Mesenchymal stem cell (in vitro differentiated cells and primary cell): ENCODE measurements at regions not wholly inside any gene's neighbourhood (a gene's known extent, or its start where the extent isn't known, plus 50 kb on each side); places are given as distances from the start of the nearest gene placed in this dataset.
"Not testable (repeated sequence)": the region's sequence is repeated elsewhere in the genome, so short reads cannot be mapped to it uniquely, and the experiment has no call there.

Experiments
- DNase-seq: peaks from one replicate; pipeline ENCODE4 v3.0.0-alpha.2; 2013
- H2AFZ ChIP-seq: one replicate; pipeline ENCODE4 v1.6.1; 2013; ENCODE audit warnings: low read depth, mild to moderate bottlenecking, control low read depth, inconsistent platforms, low read length, moderate library complexity
- H2AK5ac ChIP-seq: 2 replicates; pipeline ENCODE4 v1.6.1; 2013; ENCODE audit warnings: low read length, moderate library complexity, mild to moderate bottlenecking, inconsistent platforms; ENCODE audit not compliant: severe bottlenecking
- H2BK120ac ChIP-seq: one replicate; pipeline ENCODE4 v1.6.1; 2013; ENCODE audit warnings: low read depth, mild to moderate bottlenecking, inconsistent platforms, low read length, moderate library complexity
- H2BK12ac ChIP-seq, 2 experiments: one replicate each; pipeline ENCODE4 v1.6.1; 2013; ENCODE audit warnings: inconsistent platforms in 2 of 2, low read length in 2 of 2, mild to moderate bottlenecking in 2 of 2, moderate library complexity in 2 of 2, control low read depth in 1 of 2
- H2BK15ac ChIP-seq: one replicate; pipeline ENCODE4 v1.6.1; 2013; ENCODE audit warnings: mild to moderate bottlenecking, low read depth, inconsistent platforms; ENCODE audit not compliant: poor library complexity, severe bottlenecking
- H2BK5ac ChIP-seq: 2 replicates; pipeline ENCODE4 v1.6.1; 2013; ENCODE audit warnings: low read depth, mild to moderate bottlenecking, low read length, control low read depth, inconsistent platforms; ENCODE audit not compliant: poor library complexity, severe bottlenecking
- H3K14ac ChIP-seq, 2 experiments: one replicate each; pipeline ENCODE4 v1.6.1; 2013; ENCODE audit warnings: inconsistent platforms in 2 of 2, low read length in 2 of 2, control low read depth in 1 of 2, mild to moderate bottlenecking in 1 of 2, moderate library complexity in 1 of 2
- H3K18ac ChIP-seq, 2 experiments: one replicate each; pipeline ENCODE4 v1.6.1; 2013; ENCODE audit warnings: inconsistent platforms in 2 of 2, low read length in 2 of 2, control low read depth in 1 of 2, low read depth in 1 of 2, mild to moderate bottlenecking in 1 of 2
- H3K23ac ChIP-seq, 2 experiments: one replicate each; pipeline ENCODE4 v1.6.1; 2013; ENCODE audit warnings: inconsistent platforms in 2 of 2, low read length in 2 of 2, mild to moderate bottlenecking in 2 of 2, moderate library complexity in 2 of 2, control low read depth in 1 of 2
- H3K27ac ChIP-seq: 2 replicates; pipeline ENCODE4 v1.5.1; 2013; ENCODE audit warnings: mild to moderate bottlenecking, moderate library complexity, low read length, control low read depth, inconsistent platforms; ENCODE audit not compliant: poor library complexity, severe bottlenecking
- H3K27me3 ChIP-seq, 2 experiments: 2 replicates each; pipeline versions ENCODE4 v1.6.1 to v1.7.0; 2013; ENCODE audit warnings: low read length in 2 of 2, mild to moderate bottlenecking in 2 of 2, moderate library complexity in 2 of 2, control low read depth in 1 of 2, inconsistent platforms in 1 of 2; ENCODE audit not compliant: control insufficient read depth in 1 of 2, insufficient read depth in 1 of 2
- H3K36me3 ChIP-seq, 2 experiments: 2 replicates each; pipeline versions ENCODE4 v1.6.1 to v1.7.0; 2013; ENCODE audit warnings: low read length in 2 of 2, control low read depth in 1 of 2, inconsistent platforms in 1 of 2, low read depth in 1 of 2, mild to moderate bottlenecking in 1 of 2; ENCODE audit not compliant: insufficient read depth in 2 of 2, control insufficient read depth in 1 of 2
- H3K4ac ChIP-seq, 2 experiments: one replicate each; pipeline ENCODE4 v1.6.1; 2013; ENCODE audit warnings: inconsistent platforms in 2 of 2, low read length in 2 of 2, mild to moderate bottlenecking in 2 of 2, moderate library complexity in 2 of 2, control low read depth in 1 of 2, low read depth in 1 of 2
- H3K4me1 ChIP-seq: 2 replicates; pipeline ENCODE4 v1.6.1; 2013; ENCODE audit warnings: low read depth, low read length, control low read depth; ENCODE audit not compliant: control insufficient read depth, insufficient read depth
- H3K4me2 ChIP-seq: 2 replicates; pipeline ENCODE4 v1.6.1; 2013; ENCODE audit warnings: low read length, mild to moderate bottlenecking, inconsistent platforms; ENCODE audit not compliant: poor library complexity, severe bottlenecking
- H3K4me3 ChIP-seq, 2 experiments: 2 replicates each; pipeline versions ENCODE4 v1.5.1 to v1.7.0; 2013; ENCODE audit warnings: low read length in 2 of 2, mild to moderate bottlenecking in 2 of 2, control low read depth in 1 of 2, low read depth in 1 of 2; ENCODE audit not compliant: insufficient read depth in 1 of 2
- H3K79me1 ChIP-seq: replicated peaks from 2 replicates; pipeline ENCODE4 v1.6.1; 2013; ENCODE audit warnings: mild to moderate bottlenecking, control low read depth, low read length, inconsistent platforms; ENCODE audit not compliant: poor library complexity, severe bottlenecking
- H3K9ac ChIP-seq: 2 replicates; pipeline ENCODE4 v1.7.0; 2013; ENCODE audit warnings: mild to moderate bottlenecking, low read length, moderate library complexity
- H3K9me3 ChIP-seq: 2 replicates; pipeline ENCODE4 v1.7.0; 2013; ENCODE audit warnings: mild to moderate bottlenecking, low read length; ENCODE audit not compliant: control insufficient read depth
- H4K8ac ChIP-seq: one replicate; pipeline ENCODE4 v1.6.1; 2013; ENCODE audit warnings: inconsistent platforms, mild to moderate bottlenecking, low read length, moderate library complexity
- H4K91ac ChIP-seq: one replicate; pipeline ENCODE4 v1.6.1; 2013; ENCODE audit warnings: mild to moderate bottlenecking, low read length, inconsistent platforms
- WGBS: methylation state at CpG from one replicate; pipeline ENCODE4 v1.1.7; 2013; ENCODE audit warnings: mixed read lengths; 5-methylcytosine and 5-hydroxymethylcytosine counted together

DNA sequence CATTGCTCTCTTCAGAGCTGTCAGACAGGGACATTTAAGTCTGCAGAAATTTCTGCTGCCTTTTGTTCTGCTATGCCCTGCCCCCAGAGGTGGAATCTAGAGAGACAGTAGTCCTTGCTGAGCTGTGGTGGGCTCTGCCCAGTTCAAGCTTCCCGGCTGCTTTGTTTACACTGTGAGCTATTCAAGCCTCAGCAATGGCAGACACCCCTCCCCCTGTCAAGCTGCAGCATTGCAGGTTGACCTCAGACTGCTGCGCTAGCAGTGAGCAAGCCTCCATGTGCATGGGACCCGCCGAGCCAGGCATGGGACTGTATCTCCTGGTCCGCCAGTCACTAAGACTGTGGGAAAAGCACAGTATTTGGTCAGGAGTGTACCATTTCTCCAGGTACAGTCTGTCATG, 53.6 kb upstream of the MAPK10 start:
- peak overlapping the region; percentile 39 for H2AFZ ChIP-seq
- H4K91ac ChIP-seq, H3K4ac ChIP-seq, H3K9ac ChIP-seq, H2BK15ac ChIP-seq, H3K36me3 ChIP-seq, H3K18ac ChIP-seq, DNase-seq, H3K4me2 ChIP-seq, H3K4me1 ChIP-seq, H3K4me3 ChIP-seq, H3K9me3 ChIP-seq, H4K8ac ChIP-seq, H3K14ac ChIP-seq, H3K23ac ChIP-seq, H3K27me3 ChIP-seq, H2BK5ac ChIP-seq, H3K27ac ChIP-seq, H3K79me1 ChIP-seq, H2BK12ac ChIP-seq, H2AK5ac ChIP-seq, H2BK120ac ChIP-seq: not testable (repeated sequence)
- 75% methylated on average over 5 of the region's 5 CpGs for WGBS

DNA sequence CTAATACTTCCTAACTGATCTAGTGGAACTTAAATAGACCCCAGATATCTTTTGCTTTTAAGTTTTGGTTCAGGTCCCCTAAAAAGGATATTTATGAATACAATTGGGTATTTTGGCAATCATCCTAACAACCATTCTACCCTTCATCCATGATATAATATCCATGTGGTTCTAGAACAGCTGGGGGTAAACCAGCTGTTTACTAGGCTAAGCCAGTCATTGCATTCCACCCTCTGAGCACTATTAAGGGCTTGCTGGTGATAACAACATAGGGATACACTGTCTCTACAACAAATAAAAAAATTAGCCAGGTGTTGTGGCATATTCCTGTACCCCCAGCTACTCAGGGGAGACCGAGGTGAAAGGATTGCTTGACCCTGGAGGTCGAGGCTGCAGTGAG, 54.8 kb upstream of the MAPK10 start:
- Histone ChIP-seq H3K14ac (no peak overlapping the region), H3K9me3 (no peaks in the 10 kb centered on the region), H2BK120ac (no peak overlapping the region), H3K27me3 (no peaks in the 10 kb centered on the region), H3K9ac (no peak overlapping the region), H2AK5ac (no peak overlapping the region), H2BK12ac (no peak overlapping the region), H2BK5ac (no peak overlapping the region), H2BK15ac (no peak overlapping the region), H2AFZ (no peak overlapping the region), H3K4me1 (peaks cover 2% of the 10 kb centered on the region), H3K36me3 (peaks cover 0 to 6% of the 10 kb centered on the region in 2 experiments), H3K18ac (no peak overlapping the region), H3K4ac (no peak overlapping the region), H3K79me1 (no peaks in the 10 kb centered on the region), H4K91ac (no peak overlapping the region), H4K8ac (no peak overlapping the region), H3K4me3 (no peak overlapping the region), H3K23ac (no peak overlapping the region), H3K27ac (no peak overlapping the region), H3K4me2 (no peak overlapping the region)
- 93% methylated on average over 2 of the region's 2 CpGs for WGBS
- DNase-seq: no peak

GRCh38 chr4:86416081-86416480, 56.2 kb upstream of the MAPK10 start:
- H2BK12ac ChIP-seq: no peak overlapping the region
- H3K4me1 ChIP-seq: peaks cover 2% of the 10 kb centered on the region
- no peaks in the 10 kb centered on the region for H3K9me3 ChIP-seq
- peaks cover 0 to 6% of the 10 kb centered on the region in 2 experiments for H3K36me3 ChIP-seq
- no peak overlapping the region for H4K8ac ChIP-seq
- no peak overlapping the region for H3K14ac ChIP-seq
- H3K4me3 ChIP-seq: no peak overlapping the region
- no peaks in the 10 kb centered on the region for H3K27me3 ChIP-seq
- H3K4me2 ChIP-seq: no peak overlapping the region
- H2BK120ac ChIP-seq: no peak overlapping the region
- no peak overlapping the region for H2BK5ac ChIP-seq
- WGBS: 93% methylated on average over 3 of the region's 3 CpGs
- no peak overlapping the region for H3K4ac ChIP-seq
- H3K9ac ChIP-seq: no peak overlapping the region
- H3K27ac ChIP-seq: no peak overlapping the region
- no peak overlapping the region for H3K23ac ChIP-seq
- H2BK15ac ChIP-seq: no peak overlapping the region
- H2AK5ac ChIP-seq: no peak overlapping the region
- no peak overlapping the region for H2AFZ ChIP-seq
- DNase-seq: no peak
- no peak overlapping the region for H4K91ac ChIP-seq
- no peak overlapping the region for H3K18ac ChIP-seq
- H3K79me1 ChIP-seq: no peaks in the 10 kb centered on the region

- no peak overlapping the region for H4K8ac ChIP-seq
- H2BK5ac ChIP-seq: no peak overlapping the region
- no peak overlapping the region for H3K18ac ChIP-seq
- H2AFZ ChIP-seq: peak overlapping the region; percentile 14
- no peak overlapping the region for H3K4me3 ChIP-seq
- no peak overlapping the region for H3K23ac ChIP-seq
- 96% methylated on average over 6 of the region's 6 CpGs for WGBS
- no peaks in the 10 kb centered on the region for H3K4me1 ChIP-seq
- H3K14ac ChIP-seq: no peak overlapping the region
- no peak overlapping the region for H3K27ac ChIP-seq
- no peak overlapping the region for H2BK12ac ChIP-seq
- no peak overlapping the region for H2BK15ac ChIP-seq
- H3K4ac ChIP-seq: no peak overlapping the region
- DNase-seq: no peak
- H3K4me2 ChIP-seq: no peak overlapping the region
- no peaks in the 10 kb centered on the region for H3K27me3 ChIP-seq
- H2BK120ac ChIP-seq: no peak overlapping the region
- H3K79me1 ChIP-seq: no peaks in the 10 kb centered on the region
- H3K9me3 ChIP-seq: no peaks in the 10 kb centered on the region
- no peak overlapping the region for H4K91ac ChIP-seq
- H3K36me3 ChIP-seq: no peaks in the 10 kb centered on the region
- no peak overlapping the region for H3K9ac ChIP-seq
- H2AK5ac ChIP-seq: no peak overlapping the region
These were observed 61.6 kb upstream of the MAPK10 start for GRCh38 chr4:86421461-86421860.
